Naive B cell (primary cell): ENCODE measurements at regions not wholly inside any gene's neighbourhood (a gene's known extent, or its start where the extent isn't known, plus 50 kb on each side); places are given as distances from the start of the nearest gene placed in this dataset.
"Not testable (repeated sequence)": the region's sequence is repeated elsewhere in the genome, so short reads cannot be mapped to it uniquely, and the experiment has no call there.

Experiments used
- ATAC-seq, 2 donors: fragments of 150-1000 bp; cut with Tn5 transposase; 2 replicates each; pipeline ENCODE4 v1.10.0; 2021; ENCODE audit warnings: low read depth in 2 of 2, mild to moderate bottlenecking in 2 of 2, moderate library complexity in 2 of 2
- DNase-seq: peaks from one replicate; pipeline ENCODE4 v3.0.0; 2022
- H3K27ac Mint-ChIP-seq, 6 donors: one replicate each; pipeline ENCODE4 v1.8.0; 2020 to 2022; ENCODE audit warnings: mild to moderate bottlenecking in 6 of 6, mixed read lengths in 6 of 6, moderate library complexity in 5 of 6, inconsistent platforms in 2 of 6
- H3K27me3 Mint-ChIP-seq, 3 donors: one replicate each; pipeline ENCODE4 v1.8.0; 2021 to 2022; ENCODE audit warnings: mixed read lengths in 3 of 3, mild to moderate bottlenecking in 1 of 3
- H3K36me3 Mint-ChIP-seq, 2 donors: one replicate each; pipeline ENCODE4 v1.8.0; 2020 to 2022; ENCODE audit warnings: mixed read lengths in 2 of 2, inconsistent platforms in 1 of 2, mild to moderate bottlenecking in 1 of 2
- H3K4me1 Mint-ChIP-seq, 3 donors: one replicate each; pipeline ENCODE4 v1.8.0; 2020 to 2022; ENCODE audit warnings: mixed read lengths in 3 of 3, inconsistent platforms in 1 of 3, mild to moderate bottlenecking in 1 of 3, moderate library complexity in 1 of 3
- H3K4me3 Mint-ChIP-seq, 8 donors: one replicate each; pipeline ENCODE4 v1.8.0; 2020 to 2022; ENCODE audit warnings: mild to moderate bottlenecking in 8 of 8, mixed read lengths in 8 of 8, moderate library complexity in 8 of 8, inconsistent platforms in 2 of 8
- H3K9me3 Mint-ChIP-seq, 7 donors: one replicate each; pipeline ENCODE4 v1.8.0; 2020 to 2022; ENCODE audit warnings: mixed read lengths in 7 of 7, mild to moderate bottlenecking in 5 of 7, inconsistent platforms in 2 of 7, moderate library complexity in 1 of 7

- Mint-ChIP-seq H3K36me3 (no peaks in the 10 kb centered on the region), H3K4me1 (no peaks in the 10 kb centered on the region), H3K27ac (no peak overlapping the region), H3K27me3 (no peaks in the 10 kb centered on the region), H3K4me3 (no peak overlapping the region), H3K9me3 (peaks cover 0 to 11% (median 5%) of the 10 kb centered on the region in 7 donors)
- DNase-seq (no peak), ATAC-seq (no peak)
These were observed 330.3 kb downstream of the HTR1B start for GRCh38 chr6:77133031-77133430.

DNA sequence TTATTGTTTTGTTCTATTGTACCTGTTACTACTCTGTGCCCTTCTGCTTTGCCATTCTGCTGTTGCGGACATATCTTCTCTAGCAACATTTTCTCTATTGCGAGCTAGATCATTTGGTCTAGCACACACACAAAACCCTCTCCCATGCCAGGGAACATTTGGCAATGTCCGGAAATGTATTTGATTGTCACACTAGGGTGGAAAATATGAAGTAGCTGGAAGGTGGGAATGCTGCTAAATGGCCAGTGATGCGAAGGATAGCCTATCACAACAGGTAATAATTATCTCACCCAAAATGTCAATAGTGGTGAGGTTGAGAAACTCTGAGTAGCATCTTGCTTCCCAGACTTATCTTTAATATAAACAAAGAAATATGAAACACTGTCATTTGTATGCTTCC lies 331.9 kb downstream of the HTR1B start:
- Mint-ChIP-seq H3K4me3 (no peak overlapping the region), H3K4me1 (no peaks in the 10 kb centered on the region), H3K27ac (no peak overlapping the region), H3K27me3 (no peaks in the 10 kb centered on the region), H3K9me3 (peaks cover 2 to 22% (median 8%) of the 10 kb centered on the region in 7 donors), H3K36me3 (no peaks in the 10 kb centered on the region)
- ATAC-seq (no peak), DNase-seq (no peak)

GRCh38 chr6:77124604-77125003 lies 338.7 kb downstream of the HTR1B start:
- ATAC-seq = no peak
- Mint-ChIP-seq H3K9me3 (peaks cover 0 to 28% (median 8%) of the 10 kb centered on the region in 7 donors), H3K27ac (no peak overlapping the region)

GRCh38 chr6:77123527-77123926 lies 339.8 kb downstream of the HTR1B start:
- Mint-ChIP-seq H3K27me3 (no peaks in the 10 kb centered on the region), H3K36me3 (no peaks in the 10 kb centered on the region)

More at GRCh38 chr6:77124604-77125003, 338.7 kb downstream of the HTR1B start:
- Mint-ChIP-seq H3K4me3 (no peak overlapping the region), H3K36me3 (no peaks in the 10 kb centered on the region), H3K27me3 (no peaks in the 10 kb centered on the region), H3K4me1 (no peaks in the 10 kb centered on the region)
- DNase-seq = no peak

GRCh38 chr6:77106992-77107391 lies 356.3 kb downstream of the HTR1B start:
- no peak overlapping the region for H3K4me3 Mint-ChIP-seq
- DNase-seq (no peak), ATAC-seq (no peak)
- H3K27me3 Mint-ChIP-seq = no peaks in the 10 kb centered on the region
- no peaks in the 10 kb centered on the region for H3K4me1 Mint-ChIP-seq
- peaks cover 0 to 10% (median 4%) of the 10 kb centered on the region in 7 donors for H3K9me3 Mint-ChIP-seq
- no peak overlapping the region for H3K27ac Mint-ChIP-seq
- H3K36me3 Mint-ChIP-seq = no peaks in the 10 kb centered on the region

More at GRCh38 chr6:77123527-77123926, 339.8 kb downstream of the HTR1B start:
- Mint-ChIP-seq H3K9me3 (peaks cover 0 to 22% (median 8%) of the 10 kb centered on the region in 7 donors), H3K4me3 (no peak overlapping the region), H3K4me1 (no peaks in the 10 kb centered on the region), H3K27ac (no peak overlapping the region)
- DNase-seq (no peak), ATAC-seq (no peak)

GRCh38 chr6:77105091-77105490 lies 358.2 kb downstream of the HTR1B start:
- H3K4me3 Mint-ChIP-seq = no peak overlapping the region
- H3K27me3 Mint-ChIP-seq = no peaks in the 10 kb centered on the region
- no peak for ATAC-seq
- no peaks in the 10 kb centered on the region for H3K4me1 Mint-ChIP-seq
- no peak for DNase-seq
- no peaks in the 10 kb centered on the region for H3K36me3 Mint-ChIP-seq
- peaks cover 0 to 8% (median 4%) of the 10 kb centered on the region in 7 donors for H3K9me3 Mint-ChIP-seq
- no peak overlapping the region for H3K27ac Mint-ChIP-seq

- DNase-seq = no peak
- no peaks in the 10 kb centered on the region for H3K4me1 Mint-ChIP-seq
- H3K9me3 Mint-ChIP-seq = peaks cover 0 to 6% (median 3%) of the 10 kb centered on the region in 7 donors
- ATAC-seq = no peak
- no peaks in the 10 kb centered on the region for H3K36me3 Mint-ChIP-seq
- no peak overlapping the region for H3K4me3 Mint-ChIP-seq
- H3K27ac Mint-ChIP-seq = no peak overlapping the region
- H3K27me3 Mint-ChIP-seq = no peaks in the 10 kb centered on the region
These were observed 365.4 kb downstream of the HTR1B start for GRCh38 chr6:77097940-77098339.

DNA sequence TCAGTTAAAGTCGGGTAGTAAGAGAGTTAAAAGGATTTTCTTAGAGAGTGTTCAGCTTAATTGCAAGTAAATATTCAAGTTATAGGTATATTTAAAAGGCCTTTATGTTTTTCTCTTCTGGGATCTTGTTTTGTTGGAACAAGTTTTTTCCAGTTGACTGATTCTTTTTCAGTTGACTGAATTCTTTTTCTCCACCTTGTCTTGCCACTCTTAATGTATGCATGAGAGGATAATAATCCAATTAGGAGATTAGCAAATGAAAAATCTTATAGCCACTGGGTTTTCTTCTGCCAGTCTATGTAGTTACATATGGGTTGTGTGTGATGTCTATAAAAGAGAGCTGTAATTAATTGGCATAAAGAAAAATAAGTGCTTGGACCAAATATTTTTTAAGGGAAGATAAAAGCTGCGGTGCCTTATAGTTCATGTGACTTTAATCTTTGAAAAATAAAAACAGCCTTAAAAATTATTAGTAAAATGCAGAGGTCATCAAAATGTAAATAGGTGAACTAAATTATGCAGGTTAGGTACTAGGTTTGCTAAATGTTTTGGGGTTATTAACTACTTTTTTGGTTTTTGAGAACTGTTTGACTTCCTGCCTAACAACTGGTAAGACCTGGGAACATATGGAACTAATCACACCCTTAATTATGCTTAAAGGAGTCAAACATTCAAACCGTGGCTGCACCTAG lies 367.2 kb downstream of the HTR1B start:
- Mint-ChIP-seq H3K27ac (no peak overlapping the region), H3K4me3 (no peak overlapping the region), H3K4me1 (no peaks in the 10 kb centered on the region), H3K27me3 (no peaks in the 10 kb centered on the region), H3K9me3 (peaks cover 0 to 7% (median 3%) of the 10 kb centered on the region in 7 donors), H3K36me3 (no peaks in the 10 kb centered on the region)
- ATAC-seq (no peak), DNase-seq (no peak)

DNA sequence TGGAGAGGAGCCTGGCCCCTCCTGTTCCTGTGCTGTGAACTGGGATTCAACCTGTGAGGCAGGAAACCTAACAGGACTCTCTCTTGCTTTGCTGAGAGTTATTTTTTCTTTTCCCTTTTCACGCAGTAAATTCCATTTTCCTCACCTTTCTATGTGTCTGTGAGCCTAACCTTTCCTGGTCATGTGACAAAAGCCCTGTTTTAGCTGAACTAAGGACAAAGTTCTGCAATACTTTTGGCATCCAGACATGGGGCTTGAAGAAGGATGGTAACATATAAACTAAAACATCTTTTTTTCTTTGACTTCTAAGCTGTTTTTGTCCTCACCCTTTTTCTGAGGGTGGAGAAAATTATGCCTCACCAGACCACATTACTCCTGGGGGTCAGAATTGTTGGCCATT lies 368.5 kb downstream of the HTR1B start:
- H3K9me3 Mint-ChIP-seq = peaks cover 0 to 8% (median 5%) of the 10 kb centered on the region in 7 donors
- ATAC-seq (no peak), DNase-seq (no peak)
- H3K36me3 Mint-ChIP-seq = no peaks in the 10 kb centered on the region
- no peaks in the 10 kb centered on the region for H3K27me3 Mint-ChIP-seq
- no peak overlapping the region for H3K4me3 Mint-ChIP-seq
- H3K27ac Mint-ChIP-seq = no peak overlapping the region
- H3K4me1 Mint-ChIP-seq = no peaks in the 10 kb centered on the region

- Mint-ChIP-seq H3K36me3 (no peaks in the 10 kb centered on the region), H3K27me3 (no peaks in the 10 kb centered on the region), H3K4me3 (no peak overlapping the region), H3K27ac (no peak overlapping the region), H3K9me3 (peaks cover 0 to 7% (median 4%) of the 10 kb centered on the region in 7 donors), H3K4me1 (no peaks in the 10 kb centered on the region)
- DNase-seq = no peak
- no peak for ATAC-seq
These were observed 370.3 kb downstream of the HTR1B start for GRCh38 chr6:77092971-77093370.

- H3K4me1 Mint-ChIP-seq = no peaks in the 10 kb centered on the region
- H3K9me3 Mint-ChIP-seq = peaks cover 0 to 6% (median 4%) of the 10 kb centered on the region in 7 donors
- no peak overlapping the region for H3K27ac Mint-ChIP-seq
- ATAC-seq = no peak
- no peak overlapping the region for H3K4me3 Mint-ChIP-seq
- DNase-seq = no peak
- H3K36me3 Mint-ChIP-seq = no peaks in the 10 kb centered on the region
- H3K27me3 Mint-ChIP-seq = no peaks in the 10 kb centered on the region
These were observed 373.5 kb downstream of the HTR1B start for GRCh38 chr6:77089776-77090175.

- not testable (repeated sequence) for H3K9me3 Mint-ChIP-seq, H3K27ac Mint-ChIP-seq, H3K4me1 Mint-ChIP-seq, ATAC-seq, H3K4me3 Mint-ChIP-seq, H3K36me3 Mint-ChIP-seq, DNase-seq, H3K27me3 Mint-ChIP-seq
These were observed 375.4 kb downstream of the HTR1B start for GRCh38 chr6:77087794-77088318.

DNA sequence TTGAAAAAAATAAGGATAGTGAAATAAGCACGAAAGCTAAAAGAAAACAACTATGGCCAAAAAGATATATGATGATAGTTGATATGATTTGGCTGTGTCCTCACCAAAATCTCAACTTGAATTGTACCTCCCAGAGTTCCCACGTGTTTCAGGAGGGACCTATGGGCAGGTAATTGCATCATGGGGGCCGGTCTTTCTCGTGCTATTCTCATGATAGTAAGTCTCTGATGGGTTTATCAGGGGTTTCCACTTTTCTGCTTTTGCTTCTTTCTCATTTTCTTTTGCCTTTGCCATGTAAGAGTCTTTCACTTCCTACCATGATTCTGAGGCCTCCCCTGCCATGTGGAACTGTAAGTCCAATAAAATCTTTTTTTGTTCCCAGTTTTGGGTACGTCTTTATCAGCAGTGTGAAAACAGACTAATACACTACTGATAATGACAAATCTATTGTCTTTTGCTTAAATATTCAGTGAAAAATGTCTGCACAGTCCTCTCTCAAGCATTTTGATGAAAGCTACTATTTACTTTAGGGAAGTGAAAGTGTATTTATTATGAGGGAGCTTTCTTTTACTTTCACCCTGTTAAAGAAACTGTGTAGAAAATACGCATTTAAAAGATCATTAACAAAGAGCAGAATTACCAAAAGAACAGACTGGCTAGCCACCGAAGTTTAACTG lies 389.1 kb downstream of the HTR1B start:
- Mint-ChIP-seq H3K27me3 (no peaks in the 10 kb centered on the region), H3K4me1 (no peaks in the 10 kb centered on the region), H3K27ac (no peak overlapping the region), H3K9me3 (peaks cover 0 to 13% (median 5%) of the 10 kb centered on the region in 7 donors), H3K36me3 (peaks cover 0 to 5% of the 10 kb centered on the region in 2 donors), H3K4me3 (no peak overlapping the region)
- no peak for DNase-seq
- no peak for ATAC-seq

DNA sequence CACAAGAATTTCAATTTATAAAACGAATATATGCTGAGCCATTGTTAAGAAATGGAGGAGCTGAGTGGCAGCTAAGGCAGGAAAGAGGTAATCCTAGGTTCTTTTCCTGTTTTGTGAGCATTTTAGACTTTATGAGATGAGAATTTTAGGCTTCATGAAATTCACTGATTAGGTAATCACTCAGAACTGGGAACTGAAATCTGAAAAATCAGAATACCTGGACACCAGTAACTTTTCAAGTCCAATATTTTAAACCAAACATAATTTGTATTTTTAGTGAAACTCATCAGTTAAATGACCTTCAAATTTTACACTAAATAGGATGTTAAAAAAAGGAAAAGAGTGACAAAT lies 389.9 kb downstream of the HTR1B start:
- H3K4me3 Mint-ChIP-seq = no peak overlapping the region
- no peaks in the 10 kb centered on the region for H3K4me1 Mint-ChIP-seq
- DNase-seq = no peak
- H3K9me3 Mint-ChIP-seq = peaks cover 0 to 12% (median 5%) of the 10 kb centered on the region in 7 donors
- H3K27me3 Mint-ChIP-seq = no peaks in the 10 kb centered on the region
- no peak for ATAC-seq
- no peak overlapping the region for H3K27ac Mint-ChIP-seq
- H3K36me3 Mint-ChIP-seq = peaks cover 0 to 5% of the 10 kb centered on the region in 2 donors
